ENCODE measurements at regions not wholly inside any gene's neighbourhood (a gene's known extent, or its start where the extent isn't known, plus 50 kb on each side); places are given as distances from the start of the nearest gene placed in this dataset.

GRCh38 chr6:160899671-160900430, 91.7 kb upstream of the MAP3K4 start:
- H2AFZ ChIP-seq (ENCODE audit: low read length): no peak overlapping the region
- no peak overlapping the region for H3K4me3 ChIP-seq (replicated peaks in 1 of 3; ENCODE audit: insufficient read depth in 1 of 3, low read depth in 2 of 3, low read length in 3 of 3)
- H3K4me2 ChIP-seq (ENCODE audit: low read depth, low read length): no peak overlapping the region
- H3K27me3 ChIP-seq (ENCODE audit: control insufficient read depth in 1 of 2, insufficient read depth in 2 of 2, low read length in 2 of 2): no peaks in the 10 kb centered on the region
- FAIRE-seq (no peak), DNase-seq (ENCODE audit: low spot score) (no peak), ATAC-seq (no peak)
- no peaks in the 10 kb centered on the region for H3K36me3 ChIP-seq (replicated peaks in 1 of 2; ENCODE audit: control insufficient read depth in 1 of 2, insufficient read depth in 2 of 2, low read length in 2 of 2)
- H4K20me1 ChIP-seq (ENCODE audit: insufficient read depth, low read length): no peaks in the 10 kb centered on the region
- in situ Hi-C loops (cut with HindIII; ENCODE audit: extremely low pct_ligation_motif_present, low pct_unique_long_range_greater_than_20kb) (no loop called here), intact Hi-C loops (cut with micrococcal nuclease; ENCODE audit: unreplicated experiment) (no loop called here)
- no peaks in the 10 kb centered on the region for H3K4me1 ChIP-seq (ENCODE audit: insufficient read depth, low read length)
- no peak overlapping the region for H3K9ac ChIP-seq (ENCODE audit: insufficient read depth, low read depth, low read length)
- POLR2A ChIA-PET: no interaction called here
- WGBS (ENCODE audit: low lambda C conversion rate): 31% methylated on average over 6 of the region's 6 CpGs
- no peaks in the 10 kb centered on the region for H3K9me3 ChIP-seq (ENCODE audit: low read length)
- no peak overlapping the region for H3K27ac ChIP-seq (ENCODE audit: extremely low read length, insufficient read depth, low read length)
- no peaks in the 10 kb centered on the region for H3K79me2 ChIP-seq (ENCODE audit: insufficient read depth, low read length)
- CTCF ChIA-PET (ENCODE audit: low intra/inter-chr PET ratio, low total read pairs): no interaction called here
- BruUV-seq (replicated peaks): no TSS peak
- TF ChIP-seq, protein P1, sequence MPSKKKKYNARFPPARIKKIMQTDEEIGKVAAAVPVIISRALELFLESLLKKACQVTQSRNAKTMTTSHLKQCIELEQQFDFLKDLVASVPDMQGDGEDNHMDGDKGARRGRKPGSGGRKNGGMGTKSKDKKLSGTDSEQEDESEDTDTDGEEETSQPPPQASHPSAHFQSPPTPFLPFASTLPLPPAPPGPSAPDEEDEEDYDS (CRISPR knock-in tag; IDR thresholded peaks at IDR 0.05): no peak
- no peak for TF ChIP-seq NCOR1 (IDR thresholded peaks at IDR 0.05; ENCODE audit: borderline replicate concordance, low read length)
- no peak for TF ChIP-seq MEIS2 (CRISPR knock-in tag; IDR thresholded peaks at IDR 0.05)
- TF ChIP-seq ZNF382 (CRISPR knock-in tag; IDR thresholded peaks at IDR 0.05; ENCODE audit: borderline replicate concordance): no peak
- no peak for TF ChIP-seq ZNF138 (CRISPR knock-in tag; IDR thresholded peaks at IDR 0.05; ENCODE audit: low read depth)
- TF ChIP-seq, protein P2, sequence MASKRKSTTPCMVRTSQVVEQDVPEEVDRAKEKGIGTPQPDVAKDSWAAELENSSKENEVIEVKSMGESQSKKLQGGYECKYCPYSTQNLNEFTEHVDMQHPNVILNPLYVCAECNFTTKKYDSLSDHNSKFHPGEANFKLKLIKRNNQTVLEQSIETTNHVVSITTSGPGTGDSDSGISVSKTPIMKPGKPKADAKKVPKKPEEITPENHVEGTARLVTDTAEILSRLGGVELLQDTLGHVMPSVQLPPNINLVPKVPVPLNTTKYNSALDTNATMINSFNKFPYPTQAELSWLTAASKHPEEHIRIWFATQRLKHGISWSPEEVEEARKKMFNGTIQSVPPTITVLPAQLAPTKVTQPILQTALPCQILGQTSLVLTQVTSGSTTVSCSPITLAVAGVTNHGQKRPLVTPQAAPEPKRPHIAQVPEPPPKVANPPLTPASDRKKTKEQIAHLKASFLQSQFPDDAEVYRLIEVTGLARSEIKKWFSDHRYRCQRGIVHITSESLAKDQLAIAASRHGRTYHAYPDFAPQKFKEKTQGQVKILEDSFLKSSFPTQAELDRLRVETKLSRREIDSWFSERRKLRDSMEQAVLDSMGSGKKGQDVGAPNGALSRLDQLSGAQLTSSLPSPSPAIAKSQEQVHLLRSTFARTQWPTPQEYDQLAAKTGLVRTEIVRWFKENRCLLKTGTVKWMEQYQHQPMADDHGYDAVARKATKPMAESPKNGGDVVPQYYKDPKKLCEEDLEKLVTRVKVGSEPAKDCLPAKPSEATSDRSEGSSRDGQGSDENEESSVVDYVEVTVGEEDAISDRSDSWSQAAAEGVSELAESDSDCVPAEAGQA (IDR thresholded peaks at IDR 0.05; ENCODE audit: low read depth): no peak
- TF ChIP-seq, protein P2 (CRISPR knock-in tag; IDR thresholded peaks at IDR 0.05; ENCODE audit: borderline replicate concordance): no peak
- no peak for TF ChIP-seq NR2F2 (IDR thresholded peaks at IDR 0.05; ENCODE audit: borderline replicate concordance, low read depth)
- TF ChIP-seq EED (CRISPR knock-in tag; IDR thresholded peaks at IDR 0.05): no peak
- no peak for TF ChIP-seq ZNF367 (CRISPR knock-in tag; IDR thresholded peaks at IDR 0.05; ENCODE audit: borderline replicate concordance)
- no peak for TF ChIP-seq NFE2L1 (CRISPR knock-in tag; IDR thresholded peaks at IDR 0.05; ENCODE audit: borderline replicate concordance)
- no peak for TF ChIP-seq ZC3H13 (CRISPR knock-in tag; IDR thresholded peaks at IDR 0.05)
- TF ChIP-seq, protein P3, sequence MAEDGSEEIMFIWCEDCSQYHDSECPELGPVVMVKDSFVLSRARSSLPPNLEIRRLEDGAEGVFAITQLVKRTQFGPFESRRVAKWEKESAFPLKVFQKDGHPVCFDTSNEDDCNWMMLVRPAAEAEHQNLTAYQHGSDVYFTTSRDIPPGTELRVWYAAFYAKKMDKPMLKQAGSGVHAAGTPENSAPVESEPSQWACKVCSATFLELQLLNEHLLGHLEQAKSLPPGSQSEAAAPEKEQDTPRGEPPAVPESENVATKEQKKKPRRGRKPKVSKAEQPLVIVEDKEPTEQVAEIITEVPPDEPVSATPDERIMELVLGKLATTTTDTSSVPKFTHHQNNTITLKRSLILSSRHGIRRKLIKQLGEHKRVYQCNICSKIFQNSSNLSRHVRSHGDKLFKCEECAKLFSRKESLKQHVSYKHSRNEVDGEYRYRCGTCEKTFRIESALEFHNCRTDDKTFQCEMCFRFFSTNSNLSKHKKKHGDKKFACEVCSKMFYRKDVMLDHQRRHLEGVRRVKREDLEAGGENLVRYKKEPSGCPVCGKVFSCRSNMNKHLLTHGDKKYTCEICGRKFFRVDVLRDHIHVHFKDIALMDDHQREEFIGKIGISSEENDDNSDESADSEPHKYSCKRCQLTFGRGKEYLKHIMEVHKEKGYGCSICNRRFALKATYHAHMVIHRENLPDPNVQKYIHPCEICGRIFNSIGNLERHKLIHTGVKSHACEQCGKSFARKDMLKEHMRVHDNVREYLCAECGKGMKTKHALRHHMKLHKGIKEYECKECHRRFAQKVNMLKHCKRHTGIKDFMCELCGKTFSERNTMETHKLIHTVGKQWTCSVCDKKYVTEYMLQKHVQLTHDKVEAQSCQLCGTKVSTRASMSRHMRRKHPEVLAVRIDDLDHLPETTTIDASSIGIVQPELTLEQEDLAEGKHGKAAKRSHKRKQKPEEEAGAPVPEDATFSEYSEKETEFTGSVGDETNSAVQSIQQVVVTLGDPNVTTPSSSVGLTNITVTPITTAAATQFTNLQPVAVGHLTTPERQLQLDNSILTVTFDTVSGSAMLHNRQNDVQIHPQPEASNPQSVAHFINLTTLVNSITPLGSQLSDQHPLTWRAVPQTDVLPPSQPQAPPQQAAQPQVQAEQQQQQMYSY (CRISPR knock-in tag; IDR thresholded peaks at IDR 0.05): no peak
- TF ChIP-seq MTF2 (CRISPR knock-in tag; IDR thresholded peaks at IDR 0.05; ENCODE audit: borderline replicate concordance): no peak

Measured in HepG2 (cell line).